ENCODE measurements at regions not wholly inside any gene's neighbourhood (a gene's known extent, or its start where the extent isn't known, plus 50 kb on each side); places are given as distances from the start of the nearest gene placed in this dataset.

GRCh38 chr3:5071061-5071460 is 51.0 kb upstream of the ARL8B start:
- DNase-seq = no peak

GRCh38 chr3:5072100-5072816 is 49.8 kb upstream of the ARL8B start:
- no peak for DNase-seq

All from NCI-H748 treated with DMSO at 0.1 percent for 48 hours (cell line).